ENCODE measurements at regions not wholly inside any gene's neighbourhood (a gene's known extent, or its start where the extent isn't known, plus 50 kb on each side); places are given as distances from the start of the nearest gene placed in this dataset.

DNA sequence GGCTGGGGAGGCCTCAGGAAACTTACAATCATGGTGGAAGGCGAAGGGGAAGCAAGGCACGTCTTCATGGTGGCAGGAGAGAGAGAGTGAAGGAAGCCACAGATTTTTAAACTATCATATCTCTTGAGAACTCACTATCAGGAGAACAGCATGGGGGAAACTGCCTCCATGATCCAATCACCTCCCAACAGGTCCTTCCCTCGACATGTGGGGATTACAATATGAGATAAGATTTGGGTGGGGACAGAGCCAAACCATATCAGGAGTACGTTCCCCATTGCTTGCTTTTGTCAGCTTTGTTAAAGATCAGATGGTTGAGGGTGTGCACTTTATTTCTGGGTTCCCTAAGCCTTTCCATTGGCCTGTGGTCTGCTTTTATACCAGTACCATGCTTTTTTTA is 53.7 kb upstream of the E2F8 start:
- TF ChIP-seq POLR2A (IDR thresholded peaks at IDR 0.05): no peak
- TF ChIP-seq, protein P1, sequence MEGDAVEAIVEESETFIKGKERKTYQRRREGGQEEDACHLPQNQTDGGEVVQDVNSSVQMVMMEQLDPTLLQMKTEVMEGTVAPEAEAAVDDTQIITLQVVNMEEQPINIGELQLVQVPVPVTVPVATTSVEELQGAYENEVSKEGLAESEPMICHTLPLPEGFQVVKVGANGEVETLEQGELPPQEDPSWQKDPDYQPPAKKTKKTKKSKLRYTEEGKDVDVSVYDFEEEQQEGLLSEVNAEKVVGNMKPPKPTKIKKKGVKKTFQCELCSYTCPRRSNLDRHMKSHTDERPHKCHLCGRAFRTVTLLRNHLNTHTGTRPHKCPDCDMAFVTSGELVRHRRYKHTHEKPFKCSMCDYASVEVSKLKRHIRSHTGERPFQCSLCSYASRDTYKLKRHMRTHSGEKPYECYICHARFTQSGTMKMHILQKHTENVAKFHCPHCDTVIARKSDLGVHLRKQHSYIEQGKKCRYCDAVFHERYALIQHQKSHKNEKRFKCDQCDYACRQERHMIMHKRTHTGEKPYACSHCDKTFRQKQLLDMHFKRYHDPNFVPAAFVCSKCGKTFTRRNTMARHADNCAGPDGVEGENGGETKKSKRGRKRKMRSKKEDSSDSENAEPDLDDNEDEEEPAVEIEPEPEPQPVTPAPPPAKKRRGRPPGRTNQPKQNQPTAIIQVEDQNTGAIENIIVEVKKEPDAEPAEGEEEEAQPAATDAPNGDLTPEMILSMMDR (IDR thresholded peaks at IDR 0.05): no peak

All from adrenal gland (tissue), 5 donors.